AG08396 (cell line): ENCODE measurements at regions not wholly inside any gene's neighbourhood (a gene's known extent, or its start where the extent isn't known, plus 50 kb on each side); places are given as distances from the start of the nearest gene placed in this dataset.

ENCODE experiments used
- DNase-seq: peaks from one replicate; pipeline ENCODE4 v3.0.0; 2012; ENCODE audit warnings: low spot score, mixed read lengths

DNA sequence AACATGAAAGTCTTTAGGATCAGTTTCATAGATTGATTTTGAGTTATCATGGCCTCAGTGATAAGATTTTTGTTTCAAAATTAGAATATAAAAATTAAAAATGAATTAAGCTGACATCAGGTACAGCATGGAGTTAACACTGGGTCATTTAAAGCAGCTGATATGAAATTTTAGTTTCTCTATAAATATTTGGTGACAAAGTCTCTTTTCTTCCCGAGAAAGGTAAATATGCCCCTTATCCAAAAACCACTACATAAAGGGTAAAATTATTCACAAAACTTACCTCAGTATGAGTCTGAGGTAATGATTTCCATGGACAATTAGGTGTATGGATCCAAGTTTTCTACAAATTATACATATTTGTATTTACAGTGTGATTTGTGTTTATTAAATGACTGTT is 121.5 kb upstream of the PJA2 start:
- DNase-seq: no peak

GRCh38 chr5:109529987-109530386 is 120.2 kb upstream of the PJA2 start:
- DNase-seq: no peak

- DNase-seq: peak; percentile 12
Observed at GRCh38 chr5:109529520-109529919, 119.7 kb upstream of the PJA2 start.

- no peak for DNase-seq
Observed at GRCh38 chr5:109524555-109524954, 114.8 kb upstream of the PJA2 start.

DNA sequence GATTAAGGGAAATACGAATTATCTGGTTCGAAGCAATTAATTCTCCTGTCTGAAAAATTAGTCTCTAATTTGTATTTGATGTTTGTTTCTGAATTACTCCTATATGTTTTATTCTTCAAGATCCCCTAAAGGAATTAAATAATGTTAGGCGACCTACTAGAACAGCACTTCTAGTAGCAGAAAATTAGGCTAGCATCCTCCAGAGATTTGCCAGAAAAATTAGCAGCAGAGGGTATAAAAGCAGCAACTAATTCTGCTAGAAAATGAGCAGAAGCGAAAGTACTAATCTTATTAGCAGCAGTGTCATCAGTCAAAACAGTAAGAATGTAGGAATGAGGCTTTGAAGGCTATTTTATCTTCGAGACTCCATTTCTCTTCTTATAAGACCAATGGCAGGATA is 114.3 kb upstream of the PJA2 start:
- DNase-seq: no peak

- no peak for DNase-seq
Observed at GRCh38 chr5:109522404-109522803, 112.6 kb upstream of the PJA2 start.

GRCh38 chr5:109519416-109519815 is 109.6 kb upstream of the PJA2 start:
- no peak for DNase-seq

- DNase-seq: peak; percentile 21
Observed at GRCh38 chr5:109516390-109516789, 106.6 kb upstream of the PJA2 start.

GRCh38 chr5:109511980-109512734 is 102.4 kb upstream of the PJA2 start:
- no peak for DNase-seq

GRCh38 chr5:109506556-109506955 is 96.8 kb upstream of the PJA2 start:
- no peak for DNase-seq

DNA sequence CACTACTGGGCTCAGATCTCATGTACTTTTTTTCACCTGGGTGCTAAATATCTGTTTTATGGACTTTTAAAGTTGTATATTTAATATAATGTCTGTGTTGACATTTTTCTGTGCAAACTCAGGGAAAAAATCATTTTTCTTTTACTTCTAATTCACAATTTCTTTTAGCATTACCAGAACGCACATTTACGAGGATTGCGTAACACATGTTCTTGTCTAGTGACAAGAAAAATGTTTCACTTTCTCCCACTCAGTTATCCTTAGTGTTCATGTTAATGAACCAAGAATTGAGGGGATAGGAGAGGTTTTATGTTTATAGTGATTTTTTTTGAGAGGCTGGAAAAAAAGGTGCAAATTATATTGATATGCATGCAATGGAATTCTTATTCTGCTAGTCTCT is 86.3 kb upstream of the PJA2 start:
- no peak for DNase-seq

DNA sequence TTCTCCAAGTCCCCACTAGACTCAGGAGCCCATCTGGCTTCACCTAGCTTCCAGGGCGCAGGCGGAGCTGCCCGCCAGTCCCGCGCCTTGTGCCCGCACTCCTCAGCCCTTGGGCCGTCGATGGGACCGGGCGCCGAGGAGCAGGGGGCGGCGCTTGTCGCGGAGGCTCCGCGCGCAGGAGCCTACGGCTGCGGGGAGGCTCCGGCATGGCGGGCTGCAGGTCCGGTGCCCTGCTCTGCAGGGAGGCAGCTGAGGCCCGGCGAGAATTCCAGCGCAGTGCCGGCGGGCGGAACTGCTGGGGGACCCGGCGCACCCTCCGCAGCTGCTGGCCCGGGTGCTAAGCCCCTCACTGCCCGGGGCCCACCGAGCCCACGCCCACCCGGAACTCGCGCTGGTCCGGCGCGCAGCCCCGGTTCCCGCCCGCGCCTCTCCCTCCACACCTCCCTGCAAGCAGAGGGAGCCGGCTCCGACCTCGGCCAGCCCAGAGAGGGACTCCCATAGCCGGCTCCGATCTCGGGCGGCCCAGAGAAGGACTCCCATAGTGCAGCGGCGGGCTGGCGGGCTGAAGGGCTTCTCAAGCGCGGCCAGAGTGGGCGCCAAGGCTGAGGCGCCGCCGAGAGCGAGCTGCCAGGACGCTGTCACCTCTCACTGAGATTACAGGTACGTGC is 78.1 kb upstream of the PJA2 start:
- DNase-seq: no peak

DNA sequence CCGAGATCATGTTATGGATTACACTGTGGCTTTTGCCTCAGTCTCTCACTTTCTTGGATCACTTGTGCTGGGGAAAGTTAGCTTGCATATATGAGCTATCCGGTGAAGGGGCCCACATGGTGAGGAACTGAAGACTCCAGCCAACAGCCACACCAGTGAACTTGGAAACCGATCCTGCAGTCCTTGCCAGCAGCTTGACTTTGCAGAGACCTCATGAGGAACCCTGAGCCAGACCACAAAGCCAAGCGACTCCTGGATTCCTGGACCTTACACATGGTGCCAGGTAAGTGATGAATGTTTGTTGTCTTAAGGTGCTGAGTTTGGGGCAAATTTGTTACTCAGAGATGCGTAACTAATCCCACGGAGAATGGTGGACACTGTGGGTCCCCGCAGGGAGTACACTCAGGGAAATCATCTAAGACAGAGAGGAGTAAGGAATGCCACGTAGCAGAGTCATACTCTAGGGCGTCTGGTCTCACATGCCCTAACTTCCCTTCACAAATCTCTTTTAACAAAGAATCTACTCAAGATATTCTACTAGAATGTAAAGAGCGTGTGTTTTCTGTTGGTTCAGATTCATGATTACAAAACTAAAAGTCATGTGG is 76.5 kb upstream of the PJA2 start:
- no peak for DNase-seq

GRCh38 chr5:109485030-109485429 is 75.3 kb upstream of the PJA2 start:
- DNase-seq: peak; percentile 8

DNA sequence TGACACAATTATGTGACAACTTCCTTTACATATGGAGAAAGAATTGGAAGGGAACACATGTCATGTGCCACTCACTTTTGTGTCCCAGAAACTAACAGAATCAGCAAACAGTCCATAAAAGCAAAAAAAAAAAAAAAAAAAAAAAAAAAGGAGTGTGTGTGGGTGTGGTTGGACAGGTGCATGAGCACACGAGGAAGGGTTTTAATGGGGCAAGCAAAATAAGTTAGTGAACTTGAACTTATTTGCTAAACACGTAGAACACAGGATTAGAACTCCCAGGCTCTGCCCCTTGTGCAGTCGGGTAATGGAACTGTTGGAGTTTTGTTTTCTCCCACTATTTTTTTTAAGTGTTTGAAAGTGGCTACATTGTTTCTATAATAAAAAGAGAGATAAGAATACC is 74.8 kb upstream of the PJA2 start:
- no peak for DNase-seq

- no peak for DNase-seq
Observed at GRCh38 chr5:109483395-109483971, 73.7 kb upstream of the PJA2 start.

- no peak for DNase-seq
Observed at GRCh38 chr5:109482748-109483147, 73.0 kb upstream of the PJA2 start.

GRCh38 chr5:109479260-109479860 is 69.6 kb upstream of the PJA2 start:
- no peak for DNase-seq

DNA sequence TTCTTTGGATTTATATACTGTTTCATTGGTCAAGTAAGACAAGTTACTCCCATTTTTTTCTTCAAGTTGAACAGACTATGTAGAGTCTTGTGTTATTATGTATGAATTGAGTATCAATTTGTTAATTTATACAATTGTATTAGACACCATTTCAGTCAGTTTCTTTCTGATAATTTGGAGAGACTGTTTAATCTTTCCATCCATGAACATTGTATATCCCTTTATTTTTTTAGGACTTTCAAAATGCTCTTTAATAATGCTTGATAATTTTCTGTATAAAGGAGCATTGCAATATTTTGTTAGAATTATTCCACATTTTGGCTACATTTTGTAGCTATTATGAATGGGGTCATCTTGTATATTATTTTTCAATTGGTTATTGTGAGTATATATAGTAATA is 69.1 kb upstream of the PJA2 start:
- no peak for DNase-seq

DNA sequence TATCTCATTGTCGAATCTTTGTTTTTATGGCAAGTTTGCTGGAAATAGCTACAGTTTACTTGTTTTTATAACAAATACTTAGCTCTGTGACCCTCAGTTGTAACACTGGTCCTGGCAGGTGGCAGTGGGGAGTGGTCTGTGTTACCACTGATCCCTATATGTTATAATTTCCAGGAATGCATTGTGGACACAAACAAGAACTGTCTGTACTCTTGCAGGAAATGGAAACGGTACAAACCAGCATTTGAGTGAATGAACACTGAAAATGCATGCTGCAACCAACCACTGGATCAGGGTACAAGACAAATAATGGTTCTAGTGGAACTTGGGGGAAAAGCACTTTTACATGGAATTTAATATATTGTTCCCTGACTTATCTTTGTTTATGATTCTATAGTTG is 66.5 kb upstream of the PJA2 start:
- no peak for DNase-seq

DNA sequence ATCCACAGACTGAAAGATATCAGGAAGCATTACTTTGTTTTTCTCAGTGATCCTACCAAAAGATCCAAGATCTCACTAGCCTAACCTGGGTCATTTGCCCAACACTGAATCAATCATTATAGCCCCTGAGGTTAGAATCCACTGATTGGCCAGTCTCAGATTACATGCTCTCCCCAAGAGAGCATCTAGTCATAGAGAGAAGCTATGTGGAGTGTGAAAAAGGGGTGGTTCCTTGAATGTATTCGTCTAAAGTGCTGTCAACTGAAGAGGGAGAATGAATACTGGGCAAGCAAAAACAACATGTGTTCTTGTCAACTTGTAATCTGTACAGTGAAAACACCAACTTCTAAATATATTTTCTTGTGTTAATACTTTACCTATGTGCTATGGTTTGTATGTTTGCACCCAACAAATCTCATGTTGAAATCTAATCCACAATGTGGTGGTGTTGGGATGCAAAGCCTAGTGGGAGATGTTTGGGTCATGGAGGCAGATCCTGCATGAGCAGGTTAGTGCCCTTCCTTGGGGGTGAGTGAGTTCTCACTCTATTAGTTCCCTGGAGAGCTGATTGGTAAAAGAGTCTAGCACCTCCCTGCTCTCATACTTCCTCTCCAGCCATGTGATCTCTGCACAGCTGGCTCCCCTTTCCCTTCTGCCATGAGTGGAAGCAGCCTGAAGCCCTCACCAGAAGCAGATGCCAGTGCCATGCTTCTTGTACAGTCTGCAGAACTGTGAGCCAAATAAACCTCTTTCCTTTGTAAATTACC is 60.3 kb upstream of the PJA2 start:
- DNase-seq: no peak
